ENCODE measurements at regions not wholly inside any gene's neighbourhood (a gene's known extent, or its start where the extent isn't known, plus 50 kb on each side); places are given as distances from the start of the nearest gene placed in this dataset.

DNA sequence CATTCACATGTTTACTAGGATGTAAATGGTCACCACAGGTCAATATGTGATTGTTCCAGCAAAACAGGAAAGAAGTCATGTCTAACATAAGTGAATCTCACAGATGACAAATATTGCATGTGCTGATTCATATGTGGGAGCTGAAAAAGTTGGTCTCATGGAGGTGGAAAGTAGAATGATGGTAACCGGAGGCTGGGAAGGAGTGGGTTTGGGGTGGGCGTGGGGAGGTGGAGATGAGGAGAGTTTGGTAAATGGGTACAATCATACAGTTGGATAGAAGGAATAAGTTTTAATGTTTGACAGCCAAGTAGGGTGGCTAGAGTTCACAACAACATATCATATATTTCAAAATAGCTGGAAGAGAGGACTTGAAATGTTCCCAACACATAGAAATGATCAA, 83.8 kb upstream of the RANBP3L start:
- DNase-seq (ENCODE audit: low read depth): no peak
- H3K4me3 ChIP-seq (ENCODE audit: low read length): no peak overlapping the region
- TF ChIP-seq, protein P1, sequence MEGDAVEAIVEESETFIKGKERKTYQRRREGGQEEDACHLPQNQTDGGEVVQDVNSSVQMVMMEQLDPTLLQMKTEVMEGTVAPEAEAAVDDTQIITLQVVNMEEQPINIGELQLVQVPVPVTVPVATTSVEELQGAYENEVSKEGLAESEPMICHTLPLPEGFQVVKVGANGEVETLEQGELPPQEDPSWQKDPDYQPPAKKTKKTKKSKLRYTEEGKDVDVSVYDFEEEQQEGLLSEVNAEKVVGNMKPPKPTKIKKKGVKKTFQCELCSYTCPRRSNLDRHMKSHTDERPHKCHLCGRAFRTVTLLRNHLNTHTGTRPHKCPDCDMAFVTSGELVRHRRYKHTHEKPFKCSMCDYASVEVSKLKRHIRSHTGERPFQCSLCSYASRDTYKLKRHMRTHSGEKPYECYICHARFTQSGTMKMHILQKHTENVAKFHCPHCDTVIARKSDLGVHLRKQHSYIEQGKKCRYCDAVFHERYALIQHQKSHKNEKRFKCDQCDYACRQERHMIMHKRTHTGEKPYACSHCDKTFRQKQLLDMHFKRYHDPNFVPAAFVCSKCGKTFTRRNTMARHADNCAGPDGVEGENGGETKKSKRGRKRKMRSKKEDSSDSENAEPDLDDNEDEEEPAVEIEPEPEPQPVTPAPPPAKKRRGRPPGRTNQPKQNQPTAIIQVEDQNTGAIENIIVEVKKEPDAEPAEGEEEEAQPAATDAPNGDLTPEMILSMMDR (conservative IDR thresholded peaks at IDR 0.05; ENCODE audit: low read length): no peak

DNA sequence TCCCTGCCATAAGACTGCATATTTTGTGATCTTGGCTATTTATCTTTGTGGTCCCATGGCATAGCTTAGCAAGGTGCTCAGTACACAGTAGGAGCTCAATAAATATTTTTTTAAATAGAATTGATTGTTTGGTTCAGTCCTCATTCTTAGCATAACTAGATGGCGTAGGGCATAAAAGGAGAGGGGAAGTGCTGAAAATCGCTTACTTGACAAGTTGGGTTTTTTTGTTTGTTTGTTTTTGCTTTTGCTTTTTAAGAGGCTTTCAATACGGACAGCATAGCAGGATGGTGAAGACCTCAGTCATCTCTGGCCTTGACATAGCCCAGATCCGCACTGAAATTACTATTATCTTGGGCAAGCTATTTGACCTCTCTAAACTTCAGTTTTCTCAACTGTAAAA, 86.6 kb upstream of the RANBP3L start:
- TF ChIP-seq, protein P1 (conservative IDR thresholded peaks at IDR 0.05; ENCODE audit: low read length): no peak
- no peak overlapping the region for H3K4me3 ChIP-seq (ENCODE audit: low read length)
- no peak for DNase-seq (ENCODE audit: low read depth)

DNA sequence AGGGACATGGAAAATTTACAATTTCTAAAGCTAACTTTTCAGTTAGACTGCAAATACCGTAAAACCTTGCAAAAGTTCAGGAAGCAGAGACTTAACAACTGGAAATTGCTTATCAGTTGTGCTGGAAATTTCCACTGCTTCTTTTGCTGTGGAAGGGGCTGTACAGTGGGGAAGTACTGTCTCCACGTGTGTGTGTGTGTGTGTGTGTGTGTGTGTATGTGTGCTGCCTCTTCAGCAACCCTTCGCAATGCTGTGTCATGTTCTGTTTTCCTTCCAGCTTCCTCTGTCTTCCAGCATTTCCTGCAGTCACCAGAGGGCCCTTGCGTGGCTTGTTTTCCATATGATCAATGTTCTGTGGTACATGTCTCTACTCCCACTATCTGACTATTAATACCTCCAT, 87.5 kb upstream of the RANBP3L start:
- no peak overlapping the region for H3K4me3 ChIP-seq (ENCODE audit: low read length)
- peak; percentile 32 for DNase-seq (ENCODE audit: low read depth)
- TF ChIP-seq, protein P1 (conservative IDR thresholded peaks at IDR 0.05; ENCODE audit: low read length): no peak

DNA sequence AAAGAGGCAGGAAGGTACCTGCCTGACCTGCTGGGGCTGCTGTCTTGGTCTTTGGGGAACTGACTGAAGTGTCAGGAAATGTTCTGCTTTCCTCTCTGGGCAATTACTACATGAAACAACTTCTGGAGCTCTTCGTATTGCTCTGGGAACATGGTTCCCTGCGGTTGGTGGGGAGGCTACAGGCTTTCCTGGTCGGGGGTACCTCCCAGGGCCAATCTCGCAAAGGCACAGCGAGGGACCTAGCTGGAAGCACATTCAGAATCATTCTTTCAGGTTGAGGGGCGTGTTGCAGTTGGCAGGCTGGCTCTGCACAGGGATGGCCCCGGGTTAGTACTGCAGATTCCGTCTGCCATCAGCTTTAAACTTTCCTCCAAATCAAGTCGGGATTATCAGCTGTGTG, 88.9 kb upstream of the RANBP3L start:
- no peak overlapping the region for H3K4me3 ChIP-seq (ENCODE audit: low read length)
- DNase-seq (ENCODE audit: low read depth): no peak
- TF ChIP-seq, protein P1 (conservative IDR thresholded peaks at IDR 0.05; ENCODE audit: low read length): no peak

DNA sequence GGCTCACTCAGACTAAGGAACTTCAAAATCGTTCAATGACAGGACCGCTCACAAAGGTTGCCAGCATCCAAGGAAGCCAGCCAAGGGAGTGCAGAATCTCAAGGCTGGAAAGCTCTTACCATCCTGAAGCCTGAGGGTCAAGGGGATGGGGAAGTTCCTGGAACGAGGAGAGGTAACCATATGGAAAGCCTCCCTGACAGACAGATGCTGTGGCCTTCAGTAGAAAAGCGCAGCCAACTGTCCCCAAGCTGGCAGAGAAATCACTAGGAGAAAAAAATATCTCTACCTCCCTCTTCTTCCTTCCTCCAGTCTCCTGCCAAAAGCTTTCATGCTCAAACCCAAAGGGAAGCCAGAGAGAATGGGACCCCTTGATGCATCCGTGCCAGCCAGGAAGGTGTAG, 90.5 kb upstream of the RANBP3L start:
- TF ChIP-seq, protein P1 (conservative IDR thresholded peaks at IDR 0.05; ENCODE audit: low read length): no peak
- no peak overlapping the region for H3K4me3 ChIP-seq (ENCODE audit: low read length)
- DNase-seq (ENCODE audit: low read depth): no peak

DNA sequence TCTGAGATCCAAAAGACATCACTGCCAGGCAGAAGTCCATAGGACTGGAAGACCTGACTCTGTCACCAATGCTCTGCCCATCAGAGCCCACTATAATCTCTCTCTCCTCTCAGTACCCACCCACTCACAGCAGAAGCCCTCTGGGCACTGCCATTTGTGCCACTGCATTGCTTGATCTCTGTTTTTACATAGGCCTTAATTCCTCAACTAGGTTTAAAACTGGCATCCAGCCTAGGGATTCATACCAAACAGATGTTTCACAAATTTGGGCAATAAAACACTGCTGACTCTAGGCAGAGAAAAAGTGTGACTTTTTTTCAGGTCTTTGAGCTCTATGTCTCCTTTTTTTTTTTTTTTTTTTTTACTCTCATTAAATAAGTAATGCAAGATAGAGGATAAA, 91.1 kb upstream of the RANBP3L start:
- peak; percentile 87 for DNase-seq (ENCODE audit: low read depth)
- H3K4me3 ChIP-seq (ENCODE audit: low read length): no peak overlapping the region
- TF ChIP-seq, protein P1 (conservative IDR thresholded peaks at IDR 0.05; ENCODE audit: low read length): no peak

DNA sequence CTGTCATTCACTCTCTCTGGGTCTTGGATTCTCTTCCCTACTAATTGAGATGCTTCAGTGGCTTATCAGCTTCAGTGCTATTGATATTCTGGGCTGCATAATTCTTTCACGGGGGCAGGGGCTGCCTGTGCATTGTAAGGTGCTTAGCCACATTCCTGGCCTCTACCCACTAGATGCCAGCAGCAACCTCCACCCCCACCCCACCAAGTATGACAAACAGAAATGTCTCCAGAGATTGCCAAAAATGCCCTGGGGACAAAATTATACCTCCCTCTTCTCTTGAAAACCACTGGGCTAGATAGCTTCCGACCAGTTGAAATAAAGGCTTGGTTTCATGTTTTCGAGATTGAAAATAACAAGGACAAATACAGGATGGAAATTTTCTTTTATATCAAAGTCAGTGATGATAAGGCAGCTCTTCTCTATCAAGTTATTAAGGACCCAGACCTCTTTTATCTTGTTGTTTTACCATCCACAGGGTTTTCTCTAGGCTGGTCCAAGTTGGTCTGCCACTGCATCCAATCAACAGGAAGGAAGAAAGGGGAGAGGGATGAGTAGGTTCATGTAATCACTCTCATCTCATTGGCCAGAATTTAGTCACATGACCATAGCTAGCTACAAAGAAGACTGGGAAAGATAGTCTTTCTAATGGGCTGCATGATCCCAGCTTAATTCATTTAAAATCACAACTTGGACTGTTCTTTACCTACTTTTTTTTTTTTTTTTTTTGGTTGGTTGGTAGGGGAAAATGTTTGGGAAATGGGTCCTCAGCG, 92.1 kb upstream of the RANBP3L start:
- H3K4me3 ChIP-seq (ENCODE audit: low read length): no peak overlapping the region
- no peak for DNase-seq (ENCODE audit: low read depth)
- TF ChIP-seq, protein P1 (conservative IDR thresholded peaks at IDR 0.05; ENCODE audit: low read length): no peak
